ENCODE measurements at regions not wholly inside any gene's neighbourhood (a gene's known extent, or its start where the extent isn't known, plus 50 kb on each side); places are given as distances from the start of the nearest gene placed in this dataset.

DNA sequence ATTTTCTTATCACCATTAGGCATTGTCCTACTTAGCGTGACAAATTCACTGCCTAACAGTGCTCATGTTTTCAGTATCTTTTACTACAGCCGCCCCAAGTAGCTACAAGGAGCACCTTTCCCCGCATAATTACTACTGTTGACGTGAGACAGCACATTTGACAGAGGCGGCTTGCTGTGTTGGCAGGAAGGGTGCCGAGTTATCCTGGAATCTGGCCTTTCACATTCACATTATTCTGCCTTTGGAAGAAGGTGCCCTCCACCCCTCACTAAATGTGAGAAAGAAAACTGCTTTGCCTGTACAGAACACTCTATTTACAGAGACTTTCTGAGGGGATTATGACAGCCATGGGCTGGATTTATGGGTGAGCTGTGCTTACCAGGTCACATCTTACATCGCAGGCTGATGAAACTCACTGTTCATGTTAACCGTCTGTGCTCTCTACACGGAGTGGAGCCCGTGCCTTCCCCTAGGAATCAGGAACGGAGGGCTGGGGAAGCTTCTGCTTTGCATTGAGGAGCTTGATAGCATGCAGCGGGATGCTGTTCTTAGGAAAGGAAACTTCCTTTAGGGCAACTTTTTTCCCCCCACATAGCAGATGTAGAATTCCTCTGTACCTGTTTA lies 148.0 kb upstream of the ZRANB2 start:
- no peaks in the 10 kb centered on the region for H3K27me3 ChIP-seq (ENCODE audit: control insufficient read depth, insufficient read depth, low read length, poor library complexity, severe bottlenecking)
- WGBS, 2 experiments (ENCODE audit: insufficient coverage in 1 of 2, insufficient read length in 1 of 2): 35 to 52% methylated on average over 5 to 12 of the region's 12 CpGs
- Mint-ChIP-seq H3K27me3 (ENCODE audit: insufficient read depth) (no peaks in the 10 kb centered on the region), H3K4me3 (no peak overlapping the region), H3K36me3 (ENCODE audit: low read depth) (no peaks in the 10 kb centered on the region), H3K27ac (no peak overlapping the region), H3K4me1 (peaks cover 16% of the 10 kb centered on the region), H3K9me3 (no peaks in the 10 kb centered on the region)
- DNase-seq: peak; percentile 63
- no peak overlapping the region for H3K27ac ChIP-seq (ENCODE audit: low read depth, low read length)
- H3K4me3 ChIP-seq (ENCODE audit: low read length): no peak overlapping the region
- peaks cover 7% of the 10 kb centered on the region for H3K4me1 ChIP-seq (ENCODE audit: control insufficient read depth, insufficient read depth, low read length)
- no peak overlapping the region for H3K9ac ChIP-seq (ENCODE audit: extremely low read depth, low read length, poor library complexity, severe bottlenecking)
- no peaks in the 10 kb centered on the region for H3K36me3 ChIP-seq (ENCODE audit: control insufficient read depth, insufficient read depth, low read length)
- TF ChIP-seq, protein P1, sequence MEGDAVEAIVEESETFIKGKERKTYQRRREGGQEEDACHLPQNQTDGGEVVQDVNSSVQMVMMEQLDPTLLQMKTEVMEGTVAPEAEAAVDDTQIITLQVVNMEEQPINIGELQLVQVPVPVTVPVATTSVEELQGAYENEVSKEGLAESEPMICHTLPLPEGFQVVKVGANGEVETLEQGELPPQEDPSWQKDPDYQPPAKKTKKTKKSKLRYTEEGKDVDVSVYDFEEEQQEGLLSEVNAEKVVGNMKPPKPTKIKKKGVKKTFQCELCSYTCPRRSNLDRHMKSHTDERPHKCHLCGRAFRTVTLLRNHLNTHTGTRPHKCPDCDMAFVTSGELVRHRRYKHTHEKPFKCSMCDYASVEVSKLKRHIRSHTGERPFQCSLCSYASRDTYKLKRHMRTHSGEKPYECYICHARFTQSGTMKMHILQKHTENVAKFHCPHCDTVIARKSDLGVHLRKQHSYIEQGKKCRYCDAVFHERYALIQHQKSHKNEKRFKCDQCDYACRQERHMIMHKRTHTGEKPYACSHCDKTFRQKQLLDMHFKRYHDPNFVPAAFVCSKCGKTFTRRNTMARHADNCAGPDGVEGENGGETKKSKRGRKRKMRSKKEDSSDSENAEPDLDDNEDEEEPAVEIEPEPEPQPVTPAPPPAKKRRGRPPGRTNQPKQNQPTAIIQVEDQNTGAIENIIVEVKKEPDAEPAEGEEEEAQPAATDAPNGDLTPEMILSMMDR (conservative IDR thresholded peaks at IDR 0.05): no peak
- H3K9me3 ChIP-seq (ENCODE audit: control insufficient read depth, low read length): no peaks in the 10 kb centered on the region

DNA sequence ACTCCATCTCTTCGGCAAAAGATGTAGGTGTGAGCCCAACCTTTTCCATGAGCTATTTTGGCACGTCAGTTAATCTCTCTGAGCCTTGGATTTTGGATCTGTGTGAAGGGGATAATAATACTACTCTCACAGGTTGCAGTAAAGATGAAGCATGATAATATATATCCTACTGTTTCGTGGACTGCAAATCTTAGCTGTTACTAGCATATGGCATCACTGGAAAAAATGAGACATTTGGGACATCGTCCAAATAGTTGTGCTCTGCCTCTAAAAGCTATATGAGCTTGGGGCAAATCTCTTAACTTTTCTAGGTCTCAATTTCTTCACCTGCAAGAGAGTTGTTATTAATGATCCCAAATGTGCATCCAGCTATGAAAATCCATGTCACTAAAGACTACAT lies 147.4 kb upstream of the ZRANB2 start:
- H3K4me1 ChIP-seq (ENCODE audit: control insufficient read depth, insufficient read depth, low read length): peaks cover 7% of the 10 kb centered on the region
- no peak overlapping the region for H3K27ac ChIP-seq (ENCODE audit: low read depth, low read length)
- TF ChIP-seq, protein P1 (conservative IDR thresholded peaks at IDR 0.05): no peak
- no peaks in the 10 kb centered on the region for H3K27me3 ChIP-seq (ENCODE audit: control insufficient read depth, insufficient read depth, low read length, poor library complexity, severe bottlenecking)
- H3K9ac ChIP-seq (ENCODE audit: extremely low read depth, low read length, poor library complexity, severe bottlenecking): no peak overlapping the region
- Mint-ChIP-seq H3K4me1 (peaks cover 16% of the 10 kb centered on the region), H3K27me3 (ENCODE audit: insufficient read depth) (no peaks in the 10 kb centered on the region), H3K36me3 (ENCODE audit: low read depth) (no peaks in the 10 kb centered on the region), H3K9me3 (no peaks in the 10 kb centered on the region), H3K4me3 (no peak overlapping the region), H3K27ac (no peak overlapping the region)
- H3K36me3 ChIP-seq (ENCODE audit: control insufficient read depth, insufficient read depth, low read length): no peaks in the 10 kb centered on the region
- no peaks in the 10 kb centered on the region for H3K9me3 ChIP-seq (ENCODE audit: control insufficient read depth, low read length)
- no peak overlapping the region for H3K4me3 ChIP-seq (ENCODE audit: low read length)
- no peak for DNase-seq
- 89 to 100% methylated on average over 3 to 4 of the region's 4 CpGs for WGBS, 2 experiments (ENCODE audit: insufficient coverage in 1 of 2, insufficient read length in 1 of 2)

DNA sequence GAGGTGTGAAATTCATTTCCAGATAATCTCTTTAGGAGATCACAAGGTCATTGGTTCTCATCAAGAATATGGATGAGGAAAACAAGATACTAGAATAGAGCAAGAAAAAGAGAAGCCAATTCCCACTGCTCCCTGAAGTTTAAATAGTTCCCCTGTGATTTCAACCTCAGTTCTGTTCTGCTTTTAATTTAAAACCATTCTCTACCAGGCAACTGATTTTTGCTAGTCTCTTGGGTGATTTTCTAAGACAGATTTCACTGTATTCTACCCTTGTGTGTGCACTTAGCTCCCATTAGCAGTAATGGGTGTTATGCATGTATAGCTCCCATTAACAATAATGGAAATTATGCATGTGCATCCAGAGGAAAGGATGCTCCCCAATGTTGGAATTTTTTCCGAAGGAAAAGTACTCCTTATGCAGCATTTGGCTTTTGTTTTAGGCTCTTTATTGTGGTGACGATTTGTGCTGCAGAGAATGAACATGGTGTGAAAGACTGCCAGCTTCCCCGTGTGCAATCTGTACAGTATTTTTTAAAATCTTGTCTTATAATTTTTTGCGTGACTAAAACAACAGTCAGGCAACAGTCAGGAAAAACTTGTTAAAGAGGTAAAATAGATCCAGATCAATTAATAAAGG lies 144.0 kb upstream of the ZRANB2 start:
- no peaks in the 10 kb centered on the region for H3K36me3 ChIP-seq (ENCODE audit: control insufficient read depth, insufficient read depth, low read length)
- Mint-ChIP-seq H3K4me3 (no peak overlapping the region), H3K27ac (no peak overlapping the region), H3K36me3 (ENCODE audit: low read depth) (no peaks in the 10 kb centered on the region), H3K9me3 (no peaks in the 10 kb centered on the region), H3K27me3 (ENCODE audit: insufficient read depth) (no peaks in the 10 kb centered on the region), H3K4me1 (peaks cover 16% of the 10 kb centered on the region)
- peaks cover 7% of the 10 kb centered on the region for H3K4me1 ChIP-seq (ENCODE audit: control insufficient read depth, insufficient read depth, low read length)
- H3K27ac ChIP-seq (ENCODE audit: low read depth, low read length): no peak overlapping the region
- no peak for DNase-seq
- H3K27me3 ChIP-seq (ENCODE audit: control insufficient read depth, insufficient read depth, low read length, poor library complexity, severe bottlenecking): no peaks in the 10 kb centered on the region
- no peaks in the 10 kb centered on the region for H3K9me3 ChIP-seq (ENCODE audit: control insufficient read depth, low read length)
- TF ChIP-seq, protein P1 (conservative IDR thresholded peaks at IDR 0.05): no peak
- WGBS, 2 experiments (ENCODE audit: insufficient coverage in 1 of 2, insufficient read length in 1 of 2): 90 to 94% methylated on average over 3 to 4 of the region's 4 CpGs
- no peak overlapping the region for H3K9ac ChIP-seq (ENCODE audit: extremely low read depth, low read length, poor library complexity, severe bottlenecking)
- no peak overlapping the region for H3K4me3 ChIP-seq (ENCODE audit: low read length)

All from endodermal cell (in vitro differentiated cells).